GM12878 (cell line): ENCODE measurements at regions not wholly inside any gene's neighbourhood (a gene's known extent, or its start where the extent isn't known, plus 50 kb on each side); places are given as distances from the start of the nearest gene placed in this dataset.

Source experiments
- EP300 ChIP-seq, 2 experiments: fragments of 150-350 bp in 1 of 2; IDR thresholded peaks; 2 replicates each; pipeline ENCODE4 v1.6.1; 2011 to 2012; ENCODE audit warnings: low read depth in 2 of 2, low read length in 2 of 2, borderline replicate concordance in 1 of 2, improper control_type of control experiment in 1 of 2, inconsistent platforms in 1 of 2; ENCODE audit not compliant: control insufficient read depth in 1 of 2
- POLR2A ChIP-seq: IDR thresholded peaks from 2 replicates; pipeline ENCODE4 v1.6.1; 2011; ENCODE audit warnings: low read depth, mild to moderate bottlenecking, low read length
- RFX5 ChIP-seq: IDR thresholded peaks from 2 replicates; pipeline ENCODE4 v1.6.1; 2011; ENCODE audit warnings: low read depth, low read length, improper control_type of control experiment
- TCF12 ChIP-seq: IDR thresholded peaks from 2 replicates; pipeline ENCODE4 v1.6.1; 2011; ENCODE audit warnings: low read depth, mild to moderate bottlenecking, low read length
- YY1 ChIP-seq: IDR thresholded peaks from 2 replicates; pipeline ENCODE4 v1.6.1; 2011; ENCODE audit warnings: low read depth, mild to moderate bottlenecking, low read length
- TF ChIP-seq, protein P1 (sequence below), 3 experiments: IDR thresholded peaks in 2 of 3; conservative IDR thresholded peaks in 1 of 3; 2 replicates each; pipeline ENCODE4 v1.5.1; 2011; ENCODE audit warnings: low read depth in 3 of 3, low read length in 3 of 3, mild to moderate bottlenecking in 3 of 3, control low read depth in 2 of 3, moderate library complexity in 2 of 3, inconsistent platforms in 1 of 3, mixed read lengths in 1 of 3; ENCODE audit not compliant: control insufficient read depth in 2 of 3, insufficient read depth in 1 of 3; ENCODE audit errors: extremely low read depth in 1 of 3
- TF ChIP-seq, protein P2 (sequence below): IDR thresholded peaks from 2 replicates; pipeline ENCODE4 v1.6.1; 2012; ENCODE audit warnings: mild to moderate bottlenecking, low read depth, low read length

DNA sequence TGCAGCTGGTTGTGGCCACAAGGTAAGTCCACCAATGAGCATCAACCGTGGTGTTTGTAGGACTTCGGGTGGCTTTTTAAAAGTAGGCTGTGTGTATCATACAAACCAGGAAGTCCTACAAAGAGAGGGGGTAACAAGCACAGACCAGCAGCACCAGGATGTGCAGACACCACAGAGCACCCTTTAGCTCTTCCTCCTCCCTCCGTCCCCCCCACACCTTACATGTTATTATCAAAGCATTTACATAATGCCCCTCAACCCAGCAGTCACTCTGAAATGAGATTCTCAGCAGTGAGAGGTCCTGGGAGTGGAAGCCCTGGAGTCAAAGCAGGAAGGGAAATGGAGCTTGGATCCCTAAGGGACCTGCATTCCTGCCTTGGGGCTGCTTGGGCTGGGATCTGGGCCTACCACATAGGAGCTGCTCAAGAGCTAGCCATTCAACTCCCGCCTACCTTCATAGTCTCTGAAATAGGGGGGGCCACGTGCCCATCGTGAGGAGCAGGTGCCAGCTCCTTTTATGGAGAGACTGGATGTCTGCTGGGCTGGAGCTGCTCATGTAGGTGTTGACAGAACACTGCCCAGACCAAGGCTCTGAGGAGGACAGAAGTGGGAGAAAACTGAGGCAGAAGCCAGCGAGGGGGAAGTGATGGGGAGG is 90.6 kb downstream of the PSMB1 start:
- TF ChIP-seq, protein P1, sequence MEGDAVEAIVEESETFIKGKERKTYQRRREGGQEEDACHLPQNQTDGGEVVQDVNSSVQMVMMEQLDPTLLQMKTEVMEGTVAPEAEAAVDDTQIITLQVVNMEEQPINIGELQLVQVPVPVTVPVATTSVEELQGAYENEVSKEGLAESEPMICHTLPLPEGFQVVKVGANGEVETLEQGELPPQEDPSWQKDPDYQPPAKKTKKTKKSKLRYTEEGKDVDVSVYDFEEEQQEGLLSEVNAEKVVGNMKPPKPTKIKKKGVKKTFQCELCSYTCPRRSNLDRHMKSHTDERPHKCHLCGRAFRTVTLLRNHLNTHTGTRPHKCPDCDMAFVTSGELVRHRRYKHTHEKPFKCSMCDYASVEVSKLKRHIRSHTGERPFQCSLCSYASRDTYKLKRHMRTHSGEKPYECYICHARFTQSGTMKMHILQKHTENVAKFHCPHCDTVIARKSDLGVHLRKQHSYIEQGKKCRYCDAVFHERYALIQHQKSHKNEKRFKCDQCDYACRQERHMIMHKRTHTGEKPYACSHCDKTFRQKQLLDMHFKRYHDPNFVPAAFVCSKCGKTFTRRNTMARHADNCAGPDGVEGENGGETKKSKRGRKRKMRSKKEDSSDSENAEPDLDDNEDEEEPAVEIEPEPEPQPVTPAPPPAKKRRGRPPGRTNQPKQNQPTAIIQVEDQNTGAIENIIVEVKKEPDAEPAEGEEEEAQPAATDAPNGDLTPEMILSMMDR (IDR thresholded peaks at IDR 0.05 in 2 of 3, conservative IDR thresholded peaks at IDR 0.05 in 1 of 3; ENCODE audit: control insufficient read depth in 2 of 3, extremely low read depth in 1 of 3, insufficient read depth in 1 of 3, low read depth in 3 of 3, low read length in 3 of 3): no peak
- TF ChIP-seq, protein P2, sequence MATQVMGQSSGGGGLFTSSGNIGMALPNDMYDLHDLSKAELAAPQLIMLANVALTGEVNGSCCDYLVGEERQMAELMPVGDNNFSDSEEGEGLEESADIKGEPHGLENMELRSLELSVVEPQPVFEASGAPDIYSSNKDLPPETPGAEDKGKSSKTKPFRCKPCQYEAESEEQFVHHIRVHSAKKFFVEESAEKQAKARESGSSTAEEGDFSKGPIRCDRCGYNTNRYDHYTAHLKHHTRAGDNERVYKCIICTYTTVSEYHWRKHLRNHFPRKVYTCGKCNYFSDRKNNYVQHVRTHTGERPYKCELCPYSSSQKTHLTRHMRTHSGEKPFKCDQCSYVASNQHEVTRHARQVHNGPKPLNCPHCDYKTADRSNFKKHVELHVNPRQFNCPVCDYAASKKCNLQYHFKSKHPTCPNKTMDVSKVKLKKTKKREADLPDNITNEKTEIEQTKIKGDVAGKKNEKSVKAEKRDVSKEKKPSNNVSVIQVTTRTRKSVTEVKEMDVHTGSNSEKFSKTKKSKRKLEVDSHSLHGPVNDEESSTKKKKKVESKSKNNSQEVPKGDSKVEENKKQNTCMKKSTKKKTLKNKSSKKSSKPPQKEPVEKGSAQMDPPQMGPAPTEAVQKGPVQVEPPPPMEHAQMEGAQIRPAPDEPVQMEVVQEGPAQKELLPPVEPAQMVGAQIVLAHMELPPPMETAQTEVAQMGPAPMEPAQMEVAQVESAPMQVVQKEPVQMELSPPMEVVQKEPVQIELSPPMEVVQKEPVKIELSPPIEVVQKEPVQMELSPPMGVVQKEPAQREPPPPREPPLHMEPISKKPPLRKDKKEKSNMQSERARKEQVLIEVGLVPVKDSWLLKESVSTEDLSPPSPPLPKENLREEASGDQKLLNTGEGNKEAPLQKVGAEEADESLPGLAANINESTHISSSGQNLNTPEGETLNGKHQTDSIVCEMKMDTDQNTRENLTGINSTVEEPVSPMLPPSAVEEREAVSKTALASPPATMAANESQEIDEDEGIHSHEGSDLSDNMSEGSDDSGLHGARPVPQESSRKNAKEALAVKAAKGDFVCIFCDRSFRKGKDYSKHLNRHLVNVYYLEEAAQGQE: no peak
- TF ChIP-seq POLR2A (no peak), RFX5 (no peak), YY1 (no peak), EP300 (IDR thresholded peaks at IDR 0.05; ENCODE audit: borderline replicate concordance in 1 of 2, control insufficient read depth in 1 of 2, low read depth in 2 of 2, low read length in 2 of 2) (no peak), TCF12 (no peak)
